GM18511 (cell line): ENCODE measurements at regions not wholly inside any gene's neighbourhood (a gene's known extent, or its start where the extent isn't known, plus 50 kb on each side); places are given as distances from the start of the nearest gene placed in this dataset.

Experiments
- ATAC-seq: cut with Tn5 transposase; IDR thresholded peaks from one replicate; pipeline ENCODE4 v1.9.1; 2021; ENCODE audit warnings: mild to moderate bottlenecking, moderate library complexity; ENCODE audit not compliant: unreplicated experiment

DNA sequence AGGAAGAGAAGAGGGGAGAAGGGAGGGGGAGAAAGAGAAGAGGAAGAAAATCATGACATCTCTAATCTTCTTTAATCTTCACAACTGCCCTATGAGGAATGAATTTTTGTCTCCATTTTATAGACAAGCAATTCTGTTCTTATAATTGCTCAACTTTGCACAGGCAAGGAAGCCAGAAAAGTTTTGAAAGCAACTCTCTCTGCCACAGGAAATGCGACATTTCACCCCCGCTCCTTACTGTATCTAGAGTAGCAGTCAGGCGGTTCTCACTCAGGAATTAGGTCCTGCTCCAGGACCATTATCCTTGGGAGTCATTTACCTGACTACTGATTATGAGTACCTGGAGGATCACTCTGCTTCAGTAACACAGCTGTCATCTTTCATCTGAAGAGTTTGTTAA lies 69.2 kb upstream of the FAM9A start:
- ATAC-seq, result no peak

DNA sequence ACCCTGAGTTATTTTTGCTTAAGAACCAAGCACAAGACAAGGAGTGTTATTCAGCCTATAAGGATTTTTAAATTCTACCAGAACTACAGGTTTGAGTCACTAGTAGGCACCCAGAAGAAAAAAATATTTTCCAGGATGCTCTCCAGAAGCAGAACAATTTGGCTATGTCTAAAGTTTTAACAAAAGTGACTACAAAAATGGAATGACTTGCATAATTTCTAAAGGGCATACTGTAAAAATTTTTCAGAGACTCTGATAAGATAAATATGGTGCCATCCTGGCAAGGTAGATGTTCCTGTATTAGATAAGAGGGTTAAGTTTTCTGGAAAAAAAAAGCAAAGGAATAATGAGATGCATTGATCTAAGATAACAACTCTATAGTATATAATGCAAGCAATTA lies 68.6 kb upstream of the FAM9A start:
- ATAC-seq, result no peak

DNA sequence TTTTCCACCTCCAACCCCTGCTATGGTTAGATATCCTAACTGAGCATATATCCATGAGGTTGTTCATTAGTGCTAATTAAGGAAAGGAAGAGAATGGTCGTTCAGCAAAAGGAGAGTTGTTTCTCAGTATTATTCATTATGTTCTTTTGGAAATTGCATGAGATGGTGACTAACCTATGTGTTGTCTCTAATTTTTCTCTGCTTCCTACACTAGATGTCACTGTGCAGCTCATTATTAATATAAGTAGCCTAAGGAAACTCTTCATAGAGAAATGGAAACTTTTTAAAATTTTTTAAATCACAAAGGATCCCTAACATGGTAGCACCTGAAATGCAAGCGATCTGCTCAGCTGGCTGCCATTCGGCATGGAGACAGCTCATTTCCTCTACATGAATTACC lies 67.7 kb upstream of the FAM9A start:
- ATAC-seq, result no peak

DNA sequence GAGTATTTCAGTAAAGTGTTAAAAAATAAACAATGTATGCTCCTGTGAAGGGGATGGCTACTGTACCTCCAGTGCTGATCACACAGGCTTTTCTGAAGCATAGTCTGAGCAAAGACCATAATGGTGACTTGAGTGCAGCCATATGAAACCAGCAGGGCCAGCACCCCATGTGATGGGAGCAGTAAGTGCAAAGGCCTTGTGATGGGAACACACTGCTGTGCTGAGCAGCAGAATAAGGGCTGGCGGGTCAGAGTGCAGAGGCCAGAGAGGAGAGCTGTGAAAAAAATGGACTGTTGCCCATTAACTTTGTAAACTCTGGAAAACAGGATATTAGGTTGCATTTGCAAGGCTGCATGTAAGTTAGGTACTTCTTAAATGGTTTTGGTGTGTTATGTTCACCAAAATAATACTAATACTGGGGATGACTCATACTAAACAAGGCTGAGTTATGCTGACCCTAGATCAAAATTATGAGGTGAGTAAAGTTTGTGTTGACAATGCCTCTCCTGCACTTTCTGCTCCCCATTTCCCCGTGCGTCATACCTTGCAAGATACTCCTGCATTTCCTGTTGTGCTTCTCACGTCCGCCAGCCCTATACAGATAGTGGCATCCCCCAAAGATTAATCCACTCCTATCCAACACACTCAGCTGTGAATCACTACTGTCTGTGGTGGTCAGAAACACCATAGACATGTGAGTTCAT lies 67.0 kb upstream of the FAM9A start:
- ATAC-seq, result no peak

DNA sequence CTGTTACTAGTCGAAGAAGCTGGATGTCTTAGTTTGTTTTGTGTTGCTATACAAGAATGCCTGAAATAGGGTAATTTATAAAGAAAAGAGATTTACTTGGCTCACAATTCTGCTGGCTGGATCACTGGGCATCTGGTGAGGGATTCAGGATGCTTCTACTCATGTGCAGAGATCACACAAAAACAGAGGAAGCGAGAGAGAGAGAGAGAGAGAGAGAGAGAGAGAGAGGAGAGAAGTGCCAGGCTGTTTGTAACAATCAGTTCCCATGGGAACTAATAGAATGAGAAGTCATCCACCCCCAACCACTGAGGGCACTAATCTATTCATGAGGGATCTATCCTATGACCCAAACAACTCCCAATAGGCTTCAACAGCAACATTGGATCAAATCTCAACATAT lies 66.2 kb upstream of the FAM9A start:
- no peak for ATAC-seq

DNA sequence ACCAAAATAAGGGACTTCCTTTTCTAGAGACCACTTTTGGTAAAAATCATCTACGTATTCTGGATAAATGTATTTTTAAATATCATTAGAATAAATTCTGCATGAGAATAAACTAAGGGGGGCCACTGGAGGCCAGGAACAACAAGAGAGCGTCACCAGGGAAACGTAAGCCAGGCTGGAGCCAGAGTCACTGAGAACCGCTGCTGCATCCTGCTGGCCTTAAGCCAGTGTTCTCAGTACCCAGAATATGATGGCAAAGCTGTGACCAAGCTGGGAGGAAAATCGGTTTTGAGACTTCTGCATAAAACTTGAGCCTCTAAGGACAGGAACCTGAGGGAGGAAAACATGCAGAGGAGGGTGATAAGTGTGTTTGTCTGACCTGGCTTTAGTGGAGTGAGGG lies 63.0 kb upstream of the FAM9A start:
- no peak for ATAC-seq

DNA sequence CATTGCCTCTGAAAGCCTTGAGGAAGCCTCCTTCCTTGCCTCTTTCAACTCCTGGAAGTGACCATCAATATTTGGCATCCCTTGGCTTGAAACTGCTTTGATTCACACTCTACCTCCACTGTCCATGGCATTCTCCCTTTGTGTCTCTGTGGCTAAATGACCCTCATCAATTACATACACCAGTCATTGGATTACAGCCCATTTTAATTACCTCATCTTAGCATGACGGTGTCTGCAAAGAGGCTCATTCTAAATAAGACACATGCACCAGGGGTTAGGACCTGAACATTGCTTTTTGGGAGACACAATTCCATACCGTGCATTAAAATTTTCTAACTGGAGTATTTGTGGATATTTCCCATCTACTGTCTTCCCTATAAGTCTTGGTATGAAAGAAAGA lies 60.7 kb upstream of the FAM9A start:
- ATAC-seq, result no peak

DNA sequence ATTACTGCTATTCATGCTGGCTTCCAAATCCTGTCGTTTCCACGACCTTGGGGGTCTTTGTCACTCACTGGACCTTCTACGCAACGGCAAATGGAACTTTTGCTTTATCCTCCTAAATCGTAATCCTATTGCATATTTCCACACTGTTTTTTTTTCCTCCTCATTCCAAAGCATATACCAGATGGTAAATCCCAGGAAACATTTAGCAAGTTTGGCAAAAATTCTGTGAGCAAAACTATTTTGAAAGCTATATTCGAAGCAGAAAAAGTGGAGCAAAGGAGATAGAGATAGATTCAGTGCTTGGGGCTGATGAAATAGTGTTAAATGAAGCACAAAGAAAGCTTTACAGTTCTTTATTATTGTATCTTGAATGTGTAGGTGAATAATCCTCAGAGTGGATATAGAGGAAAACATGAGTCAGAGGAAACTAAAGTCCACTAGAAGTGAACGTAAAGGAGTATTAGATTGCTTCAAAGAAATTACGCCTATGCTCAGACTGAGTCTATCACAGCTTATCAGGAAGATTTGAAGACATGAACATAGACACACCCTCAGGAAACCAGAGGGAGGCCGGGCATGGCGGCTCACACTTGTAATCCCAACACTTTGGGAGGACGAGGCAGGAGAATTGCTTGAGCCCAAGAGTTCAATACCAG lies 50.2 kb upstream of the FAM9A start:
- no peak for ATAC-seq
